ENCODE measurements at regions not wholly inside any gene's neighbourhood (a gene's known extent, or its start where the extent isn't known, plus 50 kb on each side); places are given as distances from the start of the nearest gene placed in this dataset.
"Not testable (repeated sequence)": the region's sequence is repeated elsewhere in the genome, so short reads cannot be mapped to it uniquely, and the experiment has no call there.

GRCh38 chr2:176577054-176577453, 307.8 kb downstream of the MTX2 start:
- no peaks in the 10 kb centered on the region for H3K9me3 Mint-ChIP-seq
- H3K36me3 Mint-ChIP-seq (ENCODE audit: low read depth) = no peaks in the 10 kb centered on the region
- intact Hi-C loops (cut with micrococcal nuclease) = no loop called here
- H3K4me1 Mint-ChIP-seq (ENCODE audit: low read depth) = no peaks in the 10 kb centered on the region
- peaks cover 5% of the 10 kb centered on the region for H3K27me3 Mint-ChIP-seq
- H3K4me3 Mint-ChIP-seq = no peak overlapping the region
- no peak overlapping the region for H3K27ac Mint-ChIP-seq

GRCh38 chr2:176578292-176578691, 309.1 kb downstream of the MTX2 start:
- H3K27me3 Mint-ChIP-seq = not testable (repeated sequence)

GRCh38 chr2:176579608-176580007, 310.4 kb downstream of the MTX2 start:
- no peaks in the 10 kb centered on the region for H3K36me3 Mint-ChIP-seq (ENCODE audit: low read depth)
- no peaks in the 10 kb centered on the region for H3K9me3 Mint-ChIP-seq
- H3K27ac Mint-ChIP-seq = no peak overlapping the region
- H3K4me3 Mint-ChIP-seq = no peak overlapping the region
- intact Hi-C loops (cut with micrococcal nuclease) = no loop called here
- H3K4me1 Mint-ChIP-seq (ENCODE audit: low read depth) = no peaks in the 10 kb centered on the region
- peaks cover 6% of the 10 kb centered on the region for H3K27me3 Mint-ChIP-seq

More at GRCh38 chr2:176578292-176578691, 309.1 kb downstream of the MTX2 start:
- H3K4me3 Mint-ChIP-seq; H3K9me3 Mint-ChIP-seq; intact Hi-C loops (cut with micrococcal nuclease); H3K4me1 Mint-ChIP-seq (ENCODE audit: low read depth); H3K27ac Mint-ChIP-seq; H3K36me3 Mint-ChIP-seq (ENCODE audit: low read depth): not testable (repeated sequence)

GRCh38 chr2:176581557-176582165, 312.4 kb downstream of the MTX2 start:
- Mint-ChIP-seq H3K4me3 (no peak overlapping the region), H3K27me3 (peaks cover 8% of the 10 kb centered on the region), H3K4me1 (ENCODE audit: low read depth) (no peaks in the 10 kb centered on the region), H3K27ac (no peak overlapping the region), H3K36me3 (ENCODE audit: low read depth) (no peaks in the 10 kb centered on the region), H3K9me3 (no peaks in the 10 kb centered on the region)
- intact Hi-C loops (cut with micrococcal nuclease) = no loop called here

GRCh38 chr2:176582176-176582575, 312.9 kb downstream of the MTX2 start:
- peaks cover 8% of the 10 kb centered on the region for H3K27me3 Mint-ChIP-seq
- H3K9me3 Mint-ChIP-seq = no peaks in the 10 kb centered on the region

GRCh38 chr2:176582990-176583481, 313.8 kb downstream of the MTX2 start:
- Mint-ChIP-seq H3K27ac (no peak overlapping the region), H3K4me3 (no peak overlapping the region), H3K9me3 (no peaks in the 10 kb centered on the region), H3K36me3 (ENCODE audit: low read depth) (no peaks in the 10 kb centered on the region), H3K4me1 (ENCODE audit: low read depth) (no peaks in the 10 kb centered on the region), H3K27me3 (peaks cover 7% of the 10 kb centered on the region)
- intact Hi-C loops (cut with micrococcal nuclease) = no loop called here

More at GRCh38 chr2:176582176-176582575, 312.9 kb downstream of the MTX2 start:
- Mint-ChIP-seq H3K27ac (no peak overlapping the region), H3K4me3 (no peak overlapping the region), H3K36me3 (ENCODE audit: low read depth) (no peaks in the 10 kb centered on the region), H3K4me1 (ENCODE audit: low read depth) (no peaks in the 10 kb centered on the region)
- intact Hi-C loops (cut with micrococcal nuclease) = no loop called here

GRCh38 chr2:176583607-176584006, 314.4 kb downstream of the MTX2 start:
- Mint-ChIP-seq H3K4me1 (ENCODE audit: low read depth) (no peaks in the 10 kb centered on the region), H3K4me3 (no peak overlapping the region), H3K9me3 (no peaks in the 10 kb centered on the region), H3K27ac (no peak overlapping the region), H3K36me3 (ENCODE audit: low read depth) (no peaks in the 10 kb centered on the region), H3K27me3 (peaks cover 9% of the 10 kb centered on the region)
- intact Hi-C loops (cut with micrococcal nuclease) = no loop called here

- Mint-ChIP-seq H3K27ac (no peak overlapping the region), H3K4me3 (no peak overlapping the region), H3K9me3 (no peaks in the 10 kb centered on the region), H3K4me1 (ENCODE audit: low read depth) (no peaks in the 10 kb centered on the region), H3K27me3 (peaks cover 9% of the 10 kb centered on the region), H3K36me3 (ENCODE audit: low read depth) (no peaks in the 10 kb centered on the region)
- intact Hi-C loops (cut with micrococcal nuclease) = no loop called here
Observed at GRCh38 chr2:176584333-176584732, 315.1 kb downstream of the MTX2 start.

GRCh38 chr2:176585291-176585690, 316.0 kb downstream of the MTX2 start:
- no peaks in the 10 kb centered on the region for H3K36me3 Mint-ChIP-seq (ENCODE audit: low read depth)
- intact Hi-C loops (cut with micrococcal nuclease) = no loop called here

GRCh38 chr2:176585791-176586190, 316.5 kb downstream of the MTX2 start:
- intact Hi-C loops (cut with micrococcal nuclease) = no loop called here
- no peaks in the 10 kb centered on the region for H3K36me3 Mint-ChIP-seq (ENCODE audit: low read depth)
- H3K27me3 Mint-ChIP-seq = peaks cover 9% of the 10 kb centered on the region
- H3K4me1 Mint-ChIP-seq (ENCODE audit: low read depth) = no peaks in the 10 kb centered on the region
- H3K27ac Mint-ChIP-seq = no peak overlapping the region
- H3K9me3 Mint-ChIP-seq = no peaks in the 10 kb centered on the region
- H3K4me3 Mint-ChIP-seq = no peak overlapping the region

More at GRCh38 chr2:176585291-176585690, 316.0 kb downstream of the MTX2 start:
- H3K4me3 Mint-ChIP-seq = no peak overlapping the region
- no peaks in the 10 kb centered on the region for H3K9me3 Mint-ChIP-seq
- peaks cover 9% of the 10 kb centered on the region for H3K27me3 Mint-ChIP-seq
- H3K27ac Mint-ChIP-seq = no peak overlapping the region
- no peaks in the 10 kb centered on the region for H3K4me1 Mint-ChIP-seq (ENCODE audit: low read depth)

- Mint-ChIP-seq H3K9me3 (no peaks in the 10 kb centered on the region), H3K36me3 (ENCODE audit: low read depth) (no peaks in the 10 kb centered on the region), H3K27me3 (peaks cover 7% of the 10 kb centered on the region), H3K27ac (no peak overlapping the region), H3K4me1 (ENCODE audit: low read depth) (no peaks in the 10 kb centered on the region), H3K4me3 (no peak overlapping the region)
- intact Hi-C loops (cut with micrococcal nuclease) = no loop called here
Observed at GRCh38 chr2:176589287-176589686, 320.0 kb downstream of the MTX2 start.

- Mint-ChIP-seq H3K27ac (no peak overlapping the region), H3K27me3 (peaks cover 7% of the 10 kb centered on the region), H3K4me1 (ENCODE audit: low read depth) (no peaks in the 10 kb centered on the region), H3K9me3 (no peaks in the 10 kb centered on the region), H3K36me3 (ENCODE audit: low read depth) (no peaks in the 10 kb centered on the region), H3K4me3 (no peak overlapping the region)
- intact Hi-C loops (cut with micrococcal nuclease) = no loop called here
Observed at GRCh38 chr2:176589825-176590440, 320.7 kb downstream of the MTX2 start.

GRCh38 chr2:176592216-176592615, 323.0 kb downstream of the MTX2 start:
- H3K36me3 Mint-ChIP-seq (ENCODE audit: low read depth) = no peaks in the 10 kb centered on the region
- H3K9me3 Mint-ChIP-seq = no peaks in the 10 kb centered on the region
- H3K27ac Mint-ChIP-seq = no peak overlapping the region
- H3K4me1 Mint-ChIP-seq (ENCODE audit: low read depth) = no peaks in the 10 kb centered on the region
- peaks cover 5% of the 10 kb centered on the region for H3K27me3 Mint-ChIP-seq
- intact Hi-C loops (cut with micrococcal nuclease) = no loop called here
- no peak overlapping the region for H3K4me3 Mint-ChIP-seq

GRCh38 chr2:176595986-176596385, 326.7 kb downstream of the MTX2 start:
- Mint-ChIP-seq H3K4me1 (ENCODE audit: low read depth) (no peaks in the 10 kb centered on the region), H3K36me3 (ENCODE audit: low read depth) (no peaks in the 10 kb centered on the region), H3K27ac (no peak overlapping the region), H3K27me3 (peaks cover 4% of the 10 kb centered on the region), H3K9me3 (no peaks in the 10 kb centered on the region), H3K4me3 (no peak overlapping the region)
- intact Hi-C loops (cut with micrococcal nuclease) = no loop called here

- no peak overlapping the region for H3K4me3 Mint-ChIP-seq
- intact Hi-C loops (cut with micrococcal nuclease) = no loop called here
- H3K27ac Mint-ChIP-seq = no peak overlapping the region
- no peaks in the 10 kb centered on the region for H3K36me3 Mint-ChIP-seq (ENCODE audit: low read depth)
- H3K9me3 Mint-ChIP-seq = no peaks in the 10 kb centered on the region
- H3K27me3 Mint-ChIP-seq = peaks cover 7% of the 10 kb centered on the region
- no peaks in the 10 kb centered on the region for H3K4me1 Mint-ChIP-seq (ENCODE audit: low read depth)
Observed at GRCh38 chr2:176597916-176598315, 328.7 kb downstream of the MTX2 start.

All from dendritic cell treated with granulocyte-macrophage colony-stimulating factor and Interleukin-4, amounts not matched to agents 40 ng/mL and 50 ng/mL, for 4 days (primary cell).